ENCODE measurements at regions not wholly inside any gene's neighbourhood (a gene's known extent, or its start where the extent isn't known, plus 50 kb on each side); places are given as distances from the start of the nearest gene placed in this dataset.

DNA sequence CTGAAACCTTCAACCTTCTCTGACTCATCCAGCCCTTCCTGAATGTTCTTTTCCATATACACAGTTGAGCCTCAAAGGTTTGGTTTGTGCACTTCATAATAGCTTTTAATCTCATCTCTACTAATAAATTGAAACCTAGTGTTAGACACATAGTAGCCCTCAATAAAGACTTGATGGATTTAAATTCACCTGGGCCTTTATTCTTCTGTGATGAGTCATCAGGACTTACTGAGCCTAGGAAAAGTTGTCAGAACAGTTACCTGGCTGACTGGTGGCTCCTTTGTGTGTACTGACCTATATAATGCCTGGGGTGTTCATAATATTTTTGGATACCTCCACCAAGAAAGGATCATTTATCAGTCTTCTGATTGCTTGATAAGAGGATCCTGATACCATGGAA, 86.4 kb upstream of the NTF3 start:
- Mint-ChIP-seq H3K27ac (no peak overlapping the region), H3K4me3 (no peak overlapping the region), H3K4me1 (no peaks in the 10 kb centered on the region), H3K27me3 (no peaks in the 10 kb centered on the region), H3K36me3 (ENCODE audit: low read depth) (no peaks in the 10 kb centered on the region)
- H3K9me3 ChIP-seq (ENCODE audit: control insufficient read depth, low read length, poor library complexity, severe bottlenecking): no peaks in the 10 kb centered on the region
- DNase-seq: no peak
- ATAC-seq: no peak

DNA sequence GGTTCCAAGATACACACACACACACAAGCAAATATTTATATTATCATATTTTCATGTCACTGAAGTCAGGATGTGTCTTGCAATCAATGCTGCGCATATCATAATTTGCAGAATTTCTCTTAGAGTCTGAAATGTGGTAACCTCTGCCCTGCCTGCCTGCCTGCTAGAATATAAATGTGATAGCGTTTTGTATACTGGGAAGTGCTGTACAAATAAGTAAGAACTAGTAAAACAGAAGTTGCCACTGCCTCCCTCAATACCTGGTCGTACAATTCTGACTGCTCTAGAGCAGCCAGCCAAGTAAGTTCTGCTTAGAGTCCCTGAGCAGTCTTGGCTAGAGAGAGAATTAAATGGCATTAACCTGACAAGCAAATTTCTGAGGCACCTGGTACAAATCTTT, 83.9 kb upstream of the NTF3 start:
- H3K36me3 Mint-ChIP-seq (ENCODE audit: low read depth): no peaks in the 10 kb centered on the region
- H3K27ac Mint-ChIP-seq: no peak overlapping the region
- no peaks in the 10 kb centered on the region for H3K27me3 Mint-ChIP-seq
- no peaks in the 10 kb centered on the region for H3K4me1 Mint-ChIP-seq
- ATAC-seq (no peak), DNase-seq (no peak)
- H3K9me3 ChIP-seq (ENCODE audit: control insufficient read depth, low read length, poor library complexity, severe bottlenecking): no peaks in the 10 kb centered on the region
- H3K4me3 Mint-ChIP-seq: no peak overlapping the region

DNA sequence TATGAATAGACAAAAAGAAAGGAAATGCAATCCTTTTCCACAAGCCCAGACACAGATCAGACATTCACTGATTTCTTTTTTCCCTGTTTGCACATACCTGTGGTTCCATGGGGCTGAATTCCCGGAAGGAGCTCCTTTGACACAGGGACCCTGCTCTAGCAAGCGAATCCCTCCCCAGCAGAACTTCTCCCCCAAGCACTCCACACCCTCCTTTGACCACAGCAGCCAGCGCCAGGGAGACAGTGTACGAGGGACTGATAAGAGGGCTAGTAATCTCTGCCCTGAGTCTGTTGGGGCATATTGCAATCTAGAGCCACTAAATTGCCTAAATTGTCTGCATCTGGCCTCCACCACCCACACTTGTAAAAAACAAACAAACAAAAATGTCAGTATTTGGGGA, 83.4 kb upstream of the NTF3 start:
- H3K27me3 Mint-ChIP-seq: no peaks in the 10 kb centered on the region
- H3K36me3 Mint-ChIP-seq (ENCODE audit: low read depth): no peaks in the 10 kb centered on the region
- H3K27ac Mint-ChIP-seq: no peak overlapping the region

DNA sequence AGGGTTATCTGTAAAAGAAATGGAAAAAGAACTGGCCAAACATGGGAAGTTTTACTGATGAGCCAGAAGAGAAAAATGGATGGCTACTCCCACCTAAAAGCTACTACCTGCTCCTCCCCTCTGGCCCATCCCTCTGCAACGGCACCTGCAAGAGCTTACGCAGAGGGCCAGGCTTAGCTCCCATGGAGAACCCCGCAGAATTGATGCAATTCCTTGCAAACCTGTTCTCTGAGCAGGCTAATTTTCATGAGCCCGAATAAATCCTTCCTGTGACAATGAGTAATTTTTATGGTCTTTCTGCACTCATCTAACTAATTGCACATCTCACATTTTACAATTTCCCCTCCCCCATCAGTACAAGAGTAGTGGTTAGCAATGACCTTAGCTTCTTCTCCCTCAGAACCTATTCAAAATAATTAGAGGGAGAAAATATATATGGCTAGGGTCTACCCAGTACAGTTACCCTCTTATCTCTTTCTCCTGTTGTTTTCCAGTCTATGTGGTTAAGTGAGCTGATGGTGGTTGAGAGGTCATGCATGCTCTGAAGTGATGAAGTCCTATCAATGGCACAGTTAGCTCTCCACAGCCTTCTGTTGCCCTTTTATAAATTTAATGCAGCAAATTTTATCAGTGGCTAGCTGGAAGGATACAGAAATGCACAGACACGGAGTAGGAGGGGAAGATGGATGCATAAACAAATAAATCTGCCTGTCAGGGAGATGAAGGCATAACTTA, 67.7 kb upstream of the NTF3 start:
- Mint-ChIP-seq H3K4me1 (no peaks in the 10 kb centered on the region), H3K27me3 (no peaks in the 10 kb centered on the region), H3K36me3 (ENCODE audit: low read depth) (no peaks in the 10 kb centered on the region), H3K27ac (no peak overlapping the region), H3K4me3 (no peak overlapping the region)
- H3K9me3 ChIP-seq (ENCODE audit: control insufficient read depth, low read length, poor library complexity, severe bottlenecking): no peaks in the 10 kb centered on the region
- DNase-seq (no peak), ATAC-seq (no peak)

More for the DNA sequence above, 83.4 kb upstream of the NTF3 start:
- Mint-ChIP-seq H3K4me1 (no peaks in the 10 kb centered on the region), H3K4me3 (no peak overlapping the region)
- no peaks in the 10 kb centered on the region for H3K9me3 ChIP-seq (ENCODE audit: control insufficient read depth, low read length, poor library complexity, severe bottlenecking)
- DNase-seq: no peak
- no peak for ATAC-seq

DNA sequence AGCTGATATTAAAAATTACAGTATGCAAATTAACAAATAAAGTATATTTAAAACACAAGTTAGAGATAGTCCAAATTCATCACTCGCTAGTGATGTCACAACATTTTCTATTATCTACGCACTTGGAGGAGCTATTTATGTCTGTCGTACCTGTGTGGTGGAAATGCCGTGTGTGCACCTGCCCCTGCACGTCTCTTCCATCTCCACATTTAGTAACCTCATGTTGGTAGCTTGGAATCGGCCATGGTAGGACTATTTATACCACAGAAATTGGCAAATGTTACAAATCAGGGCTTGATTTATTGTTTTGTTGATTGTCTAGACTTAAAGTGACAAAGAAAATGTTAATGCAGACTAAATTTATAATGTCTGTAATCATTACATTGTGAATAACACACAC, 62.6 kb upstream of the NTF3 start:
- Mint-ChIP-seq H3K27ac (no peak overlapping the region), H3K4me1 (no peaks in the 10 kb centered on the region), H3K36me3 (ENCODE audit: low read depth) (no peaks in the 10 kb centered on the region), H3K27me3 (no peaks in the 10 kb centered on the region), H3K4me3 (no peak overlapping the region)
- DNase-seq (no peak), ATAC-seq (no peak)
- no peaks in the 10 kb centered on the region for H3K9me3 ChIP-seq (ENCODE audit: control insufficient read depth, low read length, poor library complexity, severe bottlenecking)

DNA sequence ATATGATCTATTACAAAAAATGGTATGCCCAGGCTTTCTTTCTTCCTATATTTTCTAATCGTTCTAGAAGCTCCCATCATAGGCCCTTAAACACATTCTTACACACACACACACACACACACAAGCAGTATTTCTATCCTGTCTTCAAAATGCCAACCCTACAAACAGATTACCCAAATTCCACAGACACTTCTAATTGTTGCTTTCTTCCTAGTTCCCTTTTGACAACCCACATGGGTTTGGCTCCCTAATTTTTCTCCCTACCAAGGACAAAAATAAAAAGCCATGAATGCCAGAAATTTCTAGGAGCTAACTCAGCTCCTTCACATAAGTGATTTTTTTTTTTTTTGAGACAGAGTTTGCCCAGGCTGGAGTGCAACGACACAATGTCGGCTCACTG, 60.3 kb upstream of the NTF3 start:
- H3K9me3 ChIP-seq (ENCODE audit: control insufficient read depth, low read length, poor library complexity, severe bottlenecking): no peaks in the 10 kb centered on the region
- H3K27me3 Mint-ChIP-seq: no peaks in the 10 kb centered on the region
- no peak overlapping the region for H3K4me3 Mint-ChIP-seq
- no peaks in the 10 kb centered on the region for H3K4me1 Mint-ChIP-seq
- H3K36me3 Mint-ChIP-seq (ENCODE audit: low read depth): no peaks in the 10 kb centered on the region
- DNase-seq: no peak
- no peak overlapping the region for H3K27ac Mint-ChIP-seq
- ATAC-seq: no peak

DNA sequence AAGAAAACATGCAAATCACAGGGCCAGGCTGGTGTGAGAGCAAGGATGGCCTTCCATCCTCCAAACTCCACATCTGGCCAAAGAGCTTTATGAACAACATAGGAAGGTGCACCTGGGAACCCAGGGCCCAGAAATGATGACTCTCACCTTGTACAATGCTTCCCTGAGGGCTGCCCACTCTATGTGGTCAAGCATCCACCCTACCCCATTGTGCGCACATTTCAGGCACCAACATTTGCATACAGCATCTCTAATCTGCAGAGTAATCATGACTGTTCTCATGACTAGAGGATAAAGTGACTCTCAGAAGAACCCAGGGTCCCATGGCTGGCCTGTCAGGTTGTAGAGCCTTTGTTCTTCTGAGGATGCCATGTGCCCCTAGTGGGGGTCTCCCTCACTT, 57.2 kb upstream of the NTF3 start:
- ATAC-seq (no peak), DNase-seq (no peak)
- H3K9me3 ChIP-seq (ENCODE audit: control insufficient read depth, low read length, poor library complexity, severe bottlenecking): no peaks in the 10 kb centered on the region
- H3K4me3 Mint-ChIP-seq: no peak overlapping the region
- no peaks in the 10 kb centered on the region for H3K4me1 Mint-ChIP-seq
- peaks cover 3% of the 10 kb centered on the region for H3K27me3 Mint-ChIP-seq
- H3K36me3 Mint-ChIP-seq (ENCODE audit: low read depth): no peaks in the 10 kb centered on the region
- H3K27ac Mint-ChIP-seq: no peak overlapping the region

DNA sequence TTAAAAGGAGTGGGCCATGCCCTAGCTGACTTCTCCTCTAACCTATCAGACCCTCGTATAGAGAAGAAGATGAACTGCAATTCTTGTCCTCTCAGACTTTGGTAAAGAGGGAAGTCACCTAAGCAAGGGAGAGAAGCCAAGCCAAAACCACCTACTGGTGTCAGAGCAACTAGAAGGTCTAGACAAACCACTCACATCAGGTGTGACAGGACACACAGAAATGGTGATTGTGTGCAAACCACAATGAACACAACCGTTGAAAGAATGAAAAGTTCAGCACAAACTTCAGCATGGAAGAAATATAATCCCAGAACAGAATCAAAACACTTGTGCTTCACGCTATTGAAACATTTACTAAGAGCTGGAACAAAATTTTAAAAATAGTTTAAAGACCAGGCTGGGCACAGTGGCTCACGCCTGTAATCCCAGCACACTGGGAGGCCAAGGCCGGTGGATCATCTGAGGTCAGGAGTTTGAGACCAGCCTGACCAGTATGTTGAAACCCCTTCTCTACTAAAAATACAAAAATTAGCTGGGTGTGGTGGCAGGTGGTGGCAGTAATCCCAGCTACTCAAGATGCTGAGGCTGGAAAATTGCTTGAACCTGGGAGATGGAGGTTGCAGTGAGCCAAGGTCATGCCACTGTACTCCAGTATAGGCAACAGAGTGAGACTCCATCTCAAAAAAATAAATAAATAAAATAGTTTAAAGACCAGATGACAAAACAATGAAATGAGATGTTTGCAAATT, 56.2 kb upstream of the NTF3 start:
- no peaks in the 10 kb centered on the region for H3K9me3 ChIP-seq (ENCODE audit: control insufficient read depth, low read length, poor library complexity, severe bottlenecking)
- H3K4me1 Mint-ChIP-seq: no peaks in the 10 kb centered on the region
- H3K36me3 Mint-ChIP-seq (ENCODE audit: low read depth): no peaks in the 10 kb centered on the region
- peaks cover 4% of the 10 kb centered on the region for H3K27me3 Mint-ChIP-seq
- H3K4me3 Mint-ChIP-seq: no peak overlapping the region
- no peak overlapping the region for H3K27ac Mint-ChIP-seq
- DNase-seq (no peak), ATAC-seq (no peak)

DNA sequence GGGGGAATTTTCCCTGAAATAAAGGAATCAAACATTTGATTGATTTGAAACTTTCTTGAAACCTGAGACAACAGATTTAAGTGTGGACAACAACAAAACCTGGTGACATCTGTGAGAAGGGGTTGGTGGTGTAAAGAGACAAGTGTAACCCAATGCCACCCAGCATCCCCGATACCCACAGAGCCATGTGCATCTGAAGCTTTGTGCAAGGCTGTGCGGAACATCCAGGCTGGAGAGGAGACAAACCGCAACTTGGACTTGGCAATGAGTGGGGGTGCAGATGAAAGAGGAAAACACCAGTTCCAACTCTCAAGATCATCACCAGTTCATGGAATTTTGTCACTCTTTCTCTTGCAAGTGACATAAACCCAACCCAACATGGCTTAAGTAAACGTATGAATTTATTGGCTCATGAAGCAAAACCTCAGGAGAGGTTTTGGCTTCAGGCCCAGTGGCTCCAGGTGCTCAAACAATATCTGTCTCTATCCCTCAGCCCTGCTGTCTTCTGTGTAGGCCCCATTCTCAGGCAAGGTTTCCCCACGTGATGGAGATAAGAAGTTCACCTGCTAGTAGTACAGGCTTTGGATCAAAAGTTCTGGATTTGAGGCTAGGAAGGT, 55.2 kb upstream of the NTF3 start:
- no peak overlapping the region for H3K27ac Mint-ChIP-seq
- ATAC-seq: no peak
- no peaks in the 10 kb centered on the region for H3K9me3 ChIP-seq (ENCODE audit: control insufficient read depth, low read length, poor library complexity, severe bottlenecking)
- DNase-seq: no peak
- no peaks in the 10 kb centered on the region for H3K36me3 Mint-ChIP-seq (ENCODE audit: low read depth)
- no peaks in the 10 kb centered on the region for H3K4me1 Mint-ChIP-seq
- H3K4me3 Mint-ChIP-seq: no peak overlapping the region
- peaks cover 4% of the 10 kb centered on the region for H3K27me3 Mint-ChIP-seq

DNA sequence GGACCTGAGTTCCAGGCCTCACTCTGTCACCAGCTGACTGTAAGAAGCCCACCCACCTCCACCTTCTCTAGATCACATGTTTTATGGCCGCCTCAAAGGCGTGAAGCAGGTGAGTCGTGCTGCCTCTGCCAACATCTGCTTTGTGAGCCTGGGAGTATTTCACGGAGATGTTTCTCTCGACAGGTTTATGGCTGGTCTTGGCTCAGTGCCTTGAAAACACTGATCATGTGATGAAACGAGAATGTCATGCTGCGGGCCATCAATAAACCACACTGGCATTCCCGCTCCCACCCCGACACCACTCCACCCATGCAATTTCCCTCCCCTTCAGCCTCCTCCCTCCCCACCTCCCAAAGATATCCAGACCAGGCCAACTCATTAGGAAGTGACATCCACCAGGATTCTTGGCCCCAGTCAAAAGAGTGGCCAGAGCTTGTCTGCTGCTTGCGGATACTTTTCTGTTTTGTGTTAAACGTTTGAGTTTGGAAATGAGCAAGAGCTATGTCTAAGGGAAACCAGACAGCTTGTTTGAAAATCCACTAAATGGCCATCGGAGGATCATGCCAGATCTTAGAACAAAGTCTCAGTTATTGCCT, 53.8 kb upstream of the NTF3 start:
- DNase-seq (no peak), ATAC-seq (no peak)
- no peaks in the 10 kb centered on the region for H3K9me3 ChIP-seq (ENCODE audit: control insufficient read depth, low read length, poor library complexity, severe bottlenecking)
- H3K27me3 Mint-ChIP-seq: peaks cover 4% of the 10 kb centered on the region
- H3K36me3 Mint-ChIP-seq (ENCODE audit: low read depth): no peaks in the 10 kb centered on the region
- H3K27ac Mint-ChIP-seq: no peak overlapping the region
- no peaks in the 10 kb centered on the region for H3K4me1 Mint-ChIP-seq
- H3K4me3 Mint-ChIP-seq: no peak overlapping the region

DNA sequence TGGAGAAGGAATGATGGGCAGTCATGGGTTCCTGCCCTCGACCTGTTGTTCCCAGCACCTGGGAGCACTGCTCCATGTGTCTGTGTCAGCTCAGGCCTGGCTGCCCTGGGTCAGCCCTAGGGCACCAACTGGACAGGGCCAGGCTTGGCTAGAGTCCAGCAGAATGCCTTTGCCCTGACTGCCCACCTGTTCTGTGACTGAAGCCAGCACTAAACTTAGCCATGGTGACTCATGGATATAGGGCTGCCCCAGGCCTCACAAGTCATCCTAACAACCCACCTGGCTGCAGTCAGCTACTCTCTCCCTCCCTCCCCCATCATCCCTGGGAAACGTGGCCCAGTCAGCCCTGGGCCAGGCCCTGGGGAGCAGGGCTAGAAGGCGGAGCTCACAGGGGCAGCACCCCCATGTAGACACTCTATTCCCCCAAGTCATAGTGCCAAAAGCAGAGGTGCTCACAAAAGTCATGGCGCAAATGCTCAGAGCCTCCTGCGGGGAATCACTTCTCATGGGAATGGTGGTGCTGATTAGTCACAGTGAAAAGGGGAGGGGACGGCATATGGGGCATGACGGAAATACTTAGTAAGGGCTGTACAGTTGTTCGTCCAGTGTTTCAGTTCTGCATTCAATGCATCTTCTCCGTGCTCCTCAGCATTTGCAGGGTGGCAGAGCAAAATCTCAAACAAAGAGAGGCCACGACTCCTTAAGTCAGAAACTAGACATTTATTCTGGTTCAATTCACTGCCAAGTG, 52.0 kb upstream of the NTF3 start:
- Mint-ChIP-seq H3K4me3 (no peak overlapping the region), H3K4me1 (no peaks in the 10 kb centered on the region), H3K27me3 (peaks cover 4% of the 10 kb centered on the region), H3K27ac (no peak overlapping the region), H3K36me3 (ENCODE audit: low read depth) (no peaks in the 10 kb centered on the region)
- ATAC-seq: no peak
- DNase-seq: no peak
- no peaks in the 10 kb centered on the region for H3K9me3 ChIP-seq (ENCODE audit: control insufficient read depth, low read length, poor library complexity, severe bottlenecking)
